ENCODE measurements at regions not wholly inside any gene's neighbourhood (a gene's known extent, or its start where the extent isn't known, plus 50 kb on each side); places are given as distances from the start of the nearest gene placed in this dataset.

DNA sequence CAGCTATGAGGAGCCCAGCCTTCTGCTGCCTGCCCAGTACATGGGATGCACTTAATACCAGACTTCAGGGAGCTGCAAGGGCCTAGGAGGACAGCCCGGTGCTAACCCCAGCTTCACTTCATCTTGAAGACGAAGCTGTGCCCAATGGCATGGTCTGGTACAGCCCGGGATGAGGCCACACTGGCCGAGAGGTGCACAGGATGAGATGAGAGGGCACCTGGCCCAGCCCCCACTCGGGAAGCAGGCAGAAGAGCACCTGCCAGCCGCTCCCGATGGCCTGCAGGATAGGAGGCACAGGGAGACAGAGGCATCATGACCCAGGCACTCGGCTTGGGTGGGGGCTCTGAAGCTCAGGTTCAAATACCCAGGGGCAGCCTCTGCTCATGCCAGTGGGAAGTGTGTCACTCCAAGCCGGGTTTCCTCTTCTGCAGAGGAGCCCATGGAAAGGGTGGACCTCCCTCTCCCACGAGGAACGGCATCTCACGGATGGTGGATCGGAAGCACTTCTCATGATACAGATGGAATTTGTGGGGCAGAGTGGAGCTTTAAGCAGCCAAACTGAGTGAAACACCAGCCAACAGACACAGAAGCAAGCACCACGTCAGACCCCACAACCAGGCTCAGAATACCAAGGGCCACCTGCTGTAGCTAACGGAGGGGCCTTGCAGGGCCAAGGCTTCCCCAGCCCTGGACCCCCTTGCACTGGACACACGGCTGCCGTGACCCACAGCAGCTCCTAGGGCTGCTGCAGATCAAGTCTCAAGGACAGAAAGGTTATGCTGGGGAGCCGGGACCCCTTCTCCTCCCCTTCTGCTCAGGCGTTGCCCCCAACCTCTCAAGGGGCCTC is 875.2 kb downstream of the BRD1 start:
- Mint-ChIP-seq H3K4me3 (no peak overlapping the region), H3K4me1 (ENCODE audit: low read depth) (no peaks in the 10 kb centered on the region), H3K36me3 (ENCODE audit: insufficient read depth) (no peaks in the 10 kb centered on the region), H3K9me3 (no peaks in the 10 kb centered on the region), H3K27me3 (ENCODE audit: low read depth) (peaks cover 2% of the 10 kb centered on the region)
- DNase-seq (no peak), ATAC-seq (no peak)

DNA sequence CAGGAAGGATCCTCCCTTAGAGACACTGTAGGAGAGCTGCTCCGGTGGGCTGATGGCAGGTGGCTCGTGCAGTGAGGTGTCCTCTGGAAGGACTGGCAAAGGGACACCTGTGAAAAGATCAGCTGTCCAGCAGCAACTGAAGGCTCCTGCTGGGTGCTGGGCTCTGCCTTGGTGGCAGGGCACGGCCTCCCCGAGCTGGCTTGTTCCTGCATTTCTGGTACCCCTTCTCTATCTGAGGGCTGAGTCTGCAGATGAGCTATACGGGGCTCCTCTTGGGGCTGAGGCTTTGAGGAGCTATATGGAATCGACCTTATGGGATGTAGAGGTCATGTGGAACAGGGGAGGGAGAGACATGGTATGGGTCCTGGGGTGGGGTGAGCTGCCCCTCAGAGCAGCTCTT is 875.8 kb downstream of the BRD1 start:
- Mint-ChIP-seq H3K4me1 (ENCODE audit: low read depth) (no peaks in the 10 kb centered on the region), H3K9me3 (no peaks in the 10 kb centered on the region), H3K36me3 (ENCODE audit: insufficient read depth) (no peaks in the 10 kb centered on the region), H3K4me3 (no peak overlapping the region), H3K27me3 (ENCODE audit: low read depth) (peaks cover 4% of the 10 kb centered on the region)
- DNase-seq (no peak), ATAC-seq (no peak)

DNA sequence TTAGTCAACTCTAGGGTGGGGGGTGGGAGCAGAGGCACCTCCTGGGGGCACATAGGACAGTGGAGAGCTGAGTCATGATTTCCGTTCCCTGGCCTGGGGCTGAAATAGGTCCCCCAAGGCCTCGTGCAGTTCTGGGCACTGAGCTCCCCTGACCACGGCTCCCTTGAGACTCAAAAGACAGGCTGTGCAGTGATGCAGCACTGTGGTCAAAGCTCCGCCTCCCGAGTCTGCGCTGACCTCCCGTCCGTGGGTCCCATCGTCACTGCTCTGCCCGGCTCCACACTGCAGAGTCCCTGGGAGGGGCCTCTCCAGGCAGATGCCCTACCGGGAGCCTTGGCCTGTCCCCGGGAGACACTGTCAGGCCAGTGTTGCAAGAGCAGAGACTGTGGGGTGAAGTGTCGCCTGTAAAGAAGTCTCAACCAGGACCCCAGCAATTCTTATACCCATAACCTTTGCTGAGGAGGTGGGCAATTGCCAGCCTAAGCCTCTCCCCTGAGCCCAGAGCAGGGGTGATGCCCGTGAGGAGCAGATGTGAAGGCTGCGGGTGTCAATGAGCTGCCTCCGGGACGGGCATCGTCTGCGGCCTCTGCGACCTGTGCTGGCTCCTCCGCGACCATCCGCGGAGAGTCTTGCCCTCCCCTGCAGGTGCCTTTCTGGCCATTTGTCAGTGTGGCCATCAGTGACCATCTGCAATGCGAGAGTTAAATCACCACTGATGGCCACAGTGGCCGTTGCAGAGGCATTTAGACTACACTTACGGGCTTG is 877.3 kb downstream of the BRD1 start:
- Mint-ChIP-seq H3K4me1 (ENCODE audit: low read depth) (no peaks in the 10 kb centered on the region), H3K36me3 (ENCODE audit: insufficient read depth) (no peaks in the 10 kb centered on the region), H3K27me3 (ENCODE audit: low read depth) (peaks cover 4% of the 10 kb centered on the region), H3K4me3 (no peak overlapping the region), H3K9me3 (no peaks in the 10 kb centered on the region)
- DNase-seq = no peak
- ATAC-seq = no peak

DNA sequence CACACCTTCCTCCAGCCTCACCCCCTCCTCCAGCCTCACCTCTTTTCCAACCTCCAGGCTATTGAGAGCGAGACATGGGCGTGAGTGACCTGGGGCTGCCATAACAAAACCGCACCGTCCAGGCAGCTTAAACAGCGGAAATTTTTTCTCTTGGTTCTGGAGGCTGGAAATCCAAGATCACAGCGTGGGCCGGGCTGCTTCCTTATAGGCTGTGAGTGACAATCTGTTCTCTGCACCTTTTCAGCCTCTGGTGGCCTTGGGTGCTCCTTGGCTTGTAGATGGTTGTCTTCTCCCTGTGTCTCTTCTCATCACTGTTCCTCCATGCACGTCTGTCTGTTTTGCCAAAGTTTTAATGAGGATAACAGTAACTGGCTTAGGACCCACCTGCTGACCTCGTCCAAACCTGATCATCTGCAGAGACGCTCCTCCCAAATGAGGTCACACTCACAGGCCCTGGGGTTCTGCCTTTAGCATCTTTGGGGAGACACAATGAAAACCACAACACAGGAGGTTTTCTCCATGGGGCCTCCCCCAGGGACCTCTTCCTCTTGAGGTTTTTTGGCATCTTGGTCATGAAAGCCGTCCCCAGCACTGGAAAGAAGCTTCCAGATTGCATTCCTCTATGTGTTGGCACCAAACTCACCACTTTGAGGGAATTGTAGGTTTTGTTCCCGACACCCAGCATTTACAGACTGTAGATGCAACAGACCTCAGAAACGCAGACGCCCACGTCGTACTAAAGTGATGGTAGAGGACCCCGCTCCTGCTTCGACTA is 878.1 kb downstream of the BRD1 start:
- Mint-ChIP-seq H3K4me1 (ENCODE audit: low read depth) (no peaks in the 10 kb centered on the region), H3K27me3 (ENCODE audit: low read depth) (peaks cover 6% of the 10 kb centered on the region), H3K36me3 (ENCODE audit: insufficient read depth) (no peaks in the 10 kb centered on the region), H3K9me3 (no peaks in the 10 kb centered on the region), H3K4me3 (no peak overlapping the region)
- ATAC-seq = no peak
- no peak for DNase-seq

DNA sequence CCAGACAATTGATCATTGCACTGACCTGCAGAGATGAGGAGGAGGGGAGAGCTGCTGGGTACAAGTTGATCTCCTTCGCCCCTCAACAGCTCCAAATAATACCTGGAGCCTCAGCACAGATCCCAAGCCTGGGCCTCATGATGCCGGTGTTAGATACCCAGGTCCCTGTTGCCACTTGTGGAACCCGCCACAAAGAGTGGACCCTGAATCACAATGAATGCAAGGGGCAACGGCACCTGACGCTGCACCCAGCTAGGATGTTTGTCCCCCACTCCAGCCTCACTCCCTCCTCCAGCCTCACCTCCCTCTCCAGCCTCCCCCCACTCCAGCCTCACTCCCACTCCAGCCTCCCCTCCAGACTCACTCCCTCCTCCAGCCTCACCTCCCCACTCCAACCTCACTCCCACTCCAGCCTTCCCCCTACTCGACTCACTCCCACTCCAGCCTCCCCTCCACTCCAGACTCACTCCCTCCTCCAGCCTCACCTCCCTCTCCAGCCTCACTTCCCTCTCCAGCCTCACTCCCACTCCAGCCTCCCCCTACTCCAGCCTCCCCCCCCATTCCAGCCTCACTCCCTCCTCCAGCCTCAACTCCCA is 879.0 kb downstream of the BRD1 start:
- Mint-ChIP-seq H3K27me3 (ENCODE audit: low read depth) (peaks cover 6% of the 10 kb centered on the region), H3K4me3 (no peak overlapping the region), H3K4me1 (ENCODE audit: low read depth) (no peaks in the 10 kb centered on the region), H3K36me3 (ENCODE audit: insufficient read depth) (no peaks in the 10 kb centered on the region), H3K9me3 (no peaks in the 10 kb centered on the region)
- DNase-seq = no peak
- no peak for ATAC-seq

DNA sequence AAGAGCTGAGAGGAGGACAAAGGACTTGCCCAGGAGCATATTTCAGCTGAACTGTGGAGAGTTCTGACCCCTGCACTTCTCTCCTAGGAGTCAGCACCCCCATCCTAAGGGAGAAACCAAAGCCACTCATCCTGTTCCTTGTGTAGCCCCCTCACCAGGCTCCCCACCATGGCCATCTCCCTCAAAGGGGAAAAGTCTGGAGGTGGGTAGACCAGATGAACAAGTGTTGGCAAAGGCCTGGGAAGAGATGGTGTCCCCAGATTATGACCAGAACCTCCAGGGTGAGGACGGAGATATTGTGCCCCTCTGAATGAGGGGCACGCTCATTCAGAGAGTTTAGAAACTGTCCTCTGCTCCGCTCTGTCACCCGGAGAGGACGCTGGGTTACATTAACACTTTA is 880.0 kb downstream of the BRD1 start:
- H3K4me3 Mint-ChIP-seq = no peak overlapping the region
- peaks cover 4% of the 10 kb centered on the region for H3K27me3 Mint-ChIP-seq (ENCODE audit: low read depth)
- no peaks in the 10 kb centered on the region for H3K4me1 Mint-ChIP-seq (ENCODE audit: low read depth)
- H3K36me3 Mint-ChIP-seq (ENCODE audit: insufficient read depth) = no peaks in the 10 kb centered on the region
- no peaks in the 10 kb centered on the region for H3K9me3 Mint-ChIP-seq
- DNase-seq = no peak
- ATAC-seq = no peak

DNA sequence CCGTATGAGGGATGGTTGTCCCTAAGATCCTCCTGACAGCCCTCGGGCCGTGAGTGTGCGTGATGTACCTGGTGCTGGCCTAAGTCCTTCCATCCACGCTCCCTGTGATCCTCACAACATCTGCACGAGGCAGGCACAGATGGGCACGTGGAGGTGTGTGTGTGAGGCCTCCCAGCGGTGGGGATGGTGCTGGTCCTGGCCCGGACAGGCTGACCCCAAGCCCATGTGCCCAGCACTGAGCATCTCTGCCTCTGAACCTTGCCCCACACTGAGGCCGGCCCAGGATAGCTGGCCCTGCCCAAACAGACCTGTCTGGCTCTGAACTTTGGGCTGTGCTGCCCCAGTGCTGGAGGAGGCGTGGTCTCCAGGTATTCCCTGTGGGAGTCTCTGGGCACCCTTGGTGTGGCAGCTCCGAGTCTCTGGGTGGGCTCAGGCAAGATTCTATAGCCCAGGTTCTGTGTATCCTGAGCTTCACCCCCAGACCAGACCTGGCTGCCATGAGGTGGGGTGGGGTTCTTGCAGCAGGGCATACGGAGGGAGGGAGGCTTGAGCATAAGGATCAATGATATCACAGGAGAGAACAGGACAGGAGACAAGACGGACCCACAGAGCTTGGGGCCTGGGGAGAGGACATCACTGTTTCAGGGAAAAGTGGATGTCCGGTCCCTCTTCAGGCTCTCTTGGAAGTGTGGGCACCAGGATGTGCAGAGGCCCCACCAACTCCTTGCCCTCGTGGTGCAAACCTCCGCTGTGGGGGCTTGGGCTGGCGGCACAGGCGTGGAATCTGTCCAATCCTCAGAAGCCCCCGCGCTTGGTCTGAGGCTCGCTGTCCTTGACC is 881.8 kb downstream of the BRD1 start:
- no peak for DNase-seq
- Mint-ChIP-seq H3K27me3 (ENCODE audit: low read depth) (peaks cover 4% of the 10 kb centered on the region), H3K9me3 (no peaks in the 10 kb centered on the region), H3K4me1 (ENCODE audit: low read depth) (no peaks in the 10 kb centered on the region), H3K4me3 (no peak overlapping the region), H3K36me3 (ENCODE audit: insufficient read depth) (no peaks in the 10 kb centered on the region)
- ATAC-seq = no peak

DNA sequence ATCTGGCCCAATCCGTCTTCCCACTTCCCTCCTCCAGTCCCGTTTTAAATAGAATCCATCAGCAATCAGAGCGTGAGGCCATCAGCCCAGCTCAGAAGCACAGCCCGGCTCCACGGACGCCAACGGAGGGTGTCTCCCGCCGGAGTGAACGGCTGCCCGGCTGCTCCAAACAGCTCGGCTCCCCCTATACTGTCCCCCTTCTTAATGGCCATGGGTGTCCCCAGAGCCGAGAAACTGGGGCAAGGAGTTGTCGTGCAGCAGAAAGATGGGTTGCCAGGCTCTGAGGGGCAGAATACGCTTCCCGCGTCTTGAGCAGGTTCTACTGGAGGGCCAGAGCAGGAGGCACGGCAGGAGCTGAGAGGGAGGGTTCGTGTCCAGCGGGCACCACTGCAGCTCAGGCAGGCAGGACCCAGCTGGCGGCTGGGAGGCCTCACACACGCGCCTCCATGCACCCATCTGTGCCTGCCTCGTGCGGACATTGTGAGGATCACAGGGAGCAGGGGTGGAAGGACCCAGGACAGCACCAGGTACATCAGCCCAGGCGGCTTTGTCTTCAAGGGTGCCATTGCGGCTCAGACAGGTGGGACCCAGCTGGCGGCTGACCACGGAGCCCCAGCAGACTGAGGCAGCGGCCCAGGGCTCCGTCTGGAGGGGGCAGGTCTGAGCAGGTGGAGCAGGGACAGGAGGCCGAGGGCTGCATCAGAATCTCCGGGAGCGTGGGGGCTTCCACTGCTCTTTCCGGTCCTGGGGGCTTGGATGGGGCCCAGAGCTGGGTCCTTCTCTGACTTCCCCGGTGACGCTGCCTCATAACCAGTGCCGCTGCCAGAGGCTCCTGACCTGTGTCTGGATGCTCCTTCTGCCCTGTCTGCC is 882.7 kb downstream of the BRD1 start:
- DNase-seq = no peak

DNA sequence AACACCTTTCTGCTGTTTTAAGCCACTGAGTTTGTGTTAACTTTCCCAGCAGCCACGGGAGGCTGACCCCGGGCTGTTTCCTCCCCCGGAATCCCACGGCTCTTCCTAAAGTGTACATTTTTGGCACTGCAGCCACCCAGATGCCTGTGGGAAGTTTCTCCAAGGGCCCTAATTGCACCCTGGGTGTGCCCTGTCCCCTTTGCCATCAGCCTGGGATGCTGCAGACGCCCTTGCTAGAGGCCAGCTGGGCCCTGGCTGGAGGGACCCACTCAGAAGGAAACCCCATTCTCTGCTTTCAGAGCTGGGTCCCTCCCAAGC is 883.3 kb downstream of the BRD1 start:
- Mint-ChIP-seq H3K27me3 (ENCODE audit: low read depth) (peaks cover 4% of the 10 kb centered on the region), H3K4me1 (ENCODE audit: low read depth) (no peaks in the 10 kb centered on the region), H3K9me3 (no peaks in the 10 kb centered on the region), H3K36me3 (ENCODE audit: insufficient read depth) (no peaks in the 10 kb centered on the region), H3K4me3 (no peak overlapping the region)
- DNase-seq (no peak), ATAC-seq (no peak)

More for the DNA sequence above, 882.7 kb downstream of the BRD1 start:
- Mint-ChIP-seq H3K4me3 (no peak overlapping the region), H3K27me3 (ENCODE audit: low read depth) (peaks cover 4% of the 10 kb centered on the region), H3K36me3 (ENCODE audit: insufficient read depth) (no peaks in the 10 kb centered on the region), H3K9me3 (no peaks in the 10 kb centered on the region), H3K4me1 (ENCODE audit: low read depth) (no peaks in the 10 kb centered on the region)
- no peak for ATAC-seq

DNA sequence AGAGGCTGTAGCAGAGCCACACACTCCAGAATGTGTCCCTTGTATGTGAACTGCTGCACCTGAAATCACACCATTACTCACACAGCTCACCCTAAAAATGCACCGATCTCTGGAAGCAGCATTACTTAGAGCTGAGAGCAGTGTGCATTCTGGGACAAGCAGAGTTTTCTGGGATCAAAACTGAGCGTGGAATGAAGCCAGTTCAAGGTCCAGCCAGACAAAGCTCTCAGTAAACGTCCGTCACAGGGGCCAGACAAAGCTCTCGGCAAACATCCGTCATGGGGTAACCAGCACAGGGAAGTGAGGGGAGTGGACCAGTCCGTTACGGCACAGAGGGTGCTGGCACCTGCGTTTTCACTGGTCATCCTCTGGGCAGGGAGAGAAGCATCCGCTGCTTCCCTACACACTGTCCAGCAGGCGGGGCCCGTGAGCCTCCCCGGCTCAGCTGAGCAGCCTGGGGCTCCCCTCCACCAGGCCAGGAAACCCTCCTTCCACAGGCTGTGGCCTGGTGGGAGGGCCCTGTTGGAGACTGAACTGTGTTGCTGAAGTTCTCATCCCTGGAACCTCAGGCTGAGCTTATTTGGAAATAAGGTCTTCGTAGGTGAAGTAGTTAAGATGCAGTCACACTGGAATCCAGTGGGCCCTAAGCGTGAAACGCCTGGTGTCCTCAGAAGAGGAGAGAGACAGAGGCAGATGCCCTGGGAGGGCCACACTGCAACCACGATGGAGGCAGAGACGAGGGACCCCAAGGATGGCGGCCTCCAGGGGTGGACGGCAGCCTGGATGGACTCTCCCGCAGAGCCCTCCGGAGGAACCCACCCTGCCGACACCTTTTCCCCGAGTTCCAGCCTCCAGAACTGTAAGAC is 883.9 kb downstream of the BRD1 start:
- H3K4me1 Mint-ChIP-seq (ENCODE audit: low read depth) = no peaks in the 10 kb centered on the region
- no peak for DNase-seq
- H3K36me3 Mint-ChIP-seq (ENCODE audit: insufficient read depth) = no peaks in the 10 kb centered on the region
- H3K4me3 Mint-ChIP-seq = no peak overlapping the region
- no peaks in the 10 kb centered on the region for H3K9me3 Mint-ChIP-seq
- peak in 1 of 2 donors; percentile 36 for ATAC-seq
- peaks cover 4% of the 10 kb centered on the region for H3K27me3 Mint-ChIP-seq (ENCODE audit: low read depth)

DNA sequence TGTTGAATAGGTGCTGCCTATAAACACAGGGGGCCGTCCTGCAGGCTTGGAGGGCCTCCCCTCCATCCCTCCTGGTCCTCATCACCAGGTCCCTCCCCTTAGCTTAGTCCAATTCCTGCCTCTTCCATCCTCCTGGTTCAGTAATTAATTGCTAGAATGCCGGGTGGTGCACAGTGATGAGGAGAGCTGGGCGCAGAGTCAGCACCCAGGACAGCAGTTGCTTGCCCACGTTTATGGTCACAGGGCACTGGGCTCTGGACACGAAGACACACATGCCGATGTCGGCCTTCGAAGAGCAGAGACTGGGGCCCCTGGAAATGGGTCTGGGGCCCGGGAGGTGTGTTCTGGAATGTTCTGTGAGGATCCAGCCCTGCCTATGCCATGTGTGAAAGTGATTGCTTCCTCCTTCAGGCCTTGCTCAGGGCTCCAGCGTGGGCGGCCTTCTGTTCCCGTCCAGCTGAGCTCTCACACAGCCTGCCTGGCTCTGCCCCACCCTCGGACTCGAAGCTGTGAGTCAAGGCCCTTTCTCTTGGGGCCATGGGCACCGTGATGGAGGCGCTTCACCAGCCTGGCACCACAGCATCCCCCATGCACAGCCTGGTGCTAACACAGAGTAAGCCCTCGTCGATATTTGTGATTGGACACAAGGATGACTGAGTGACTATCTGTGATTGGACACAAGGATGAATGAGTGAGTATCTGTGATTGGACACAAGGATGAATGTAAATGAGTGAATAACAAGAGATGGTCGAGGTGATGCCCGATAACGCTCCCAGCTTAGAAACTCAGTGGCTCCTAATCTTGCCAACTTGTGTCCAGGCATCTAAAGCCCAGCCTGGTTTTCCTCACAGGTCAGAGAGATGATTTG is 884.7 kb downstream of the BRD1 start:
- ATAC-seq = no peak

More for the DNA sequence above, 884.7 kb downstream of the BRD1 start:
- no peak for DNase-seq
- Mint-ChIP-seq H3K4me1 (ENCODE audit: low read depth) (no peaks in the 10 kb centered on the region), H3K27me3 (ENCODE audit: low read depth) (peaks cover 4% of the 10 kb centered on the region), H3K9me3 (no peaks in the 10 kb centered on the region), H3K36me3 (ENCODE audit: insufficient read depth) (no peaks in the 10 kb centered on the region), H3K4me3 (no peak overlapping the region)
